ENCODE measurements at regions not wholly inside any gene's neighbourhood (a gene's known extent, or its start where the extent isn't known, plus 50 kb on each side); places are given as distances from the start of the nearest gene placed in this dataset.

DNA sequence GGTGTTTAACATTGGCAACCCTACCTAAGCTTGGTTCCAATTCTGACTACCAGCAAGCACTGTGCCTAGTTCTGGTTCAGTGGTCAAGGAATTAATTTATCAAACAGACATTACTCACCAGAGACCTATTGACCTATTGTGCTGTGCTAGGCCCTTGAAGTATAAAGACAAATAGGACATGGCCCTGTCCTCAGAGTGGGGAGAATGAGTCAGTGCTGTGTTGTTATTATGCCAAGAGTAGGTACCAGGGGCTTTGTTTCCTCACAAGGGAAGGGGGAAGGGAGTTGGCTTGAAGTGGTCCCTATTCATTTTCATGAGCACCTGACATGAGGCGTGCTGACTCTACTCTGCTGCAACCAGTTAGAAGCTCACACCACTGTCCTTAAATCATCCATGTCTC, 62.6 kb upstream of the PLPP4 start:
- no peaks in the 10 kb centered on the region for H3K9me3 ChIP-seq (ENCODE audit: control insufficient read depth, low read length)
- no peaks in the 10 kb centered on the region for H3K4me1 ChIP-seq (ENCODE audit: control insufficient read depth, insufficient read depth, low read length, poor library complexity, severe bottlenecking)
- no peak overlapping the region for H3K4me3 ChIP-seq (ENCODE audit: insufficient read depth, low read depth, low read length, poor library complexity, severe bottlenecking)
- no peak for DNase-seq
- H3K36me3 ChIP-seq (ENCODE audit: control insufficient read depth, insufficient read depth, low read length), result no peaks in the 10 kb centered on the region
- H3K27ac ChIP-seq (ENCODE audit: insufficient read depth, low read length, poor library complexity, severe bottlenecking), result no peak overlapping the region
- H3K27me3 ChIP-seq (replicated peaks; ENCODE audit: control insufficient read depth, insufficient read depth, low read length, poor library complexity, severe bottlenecking), result no peaks in the 10 kb centered on the region

DNA sequence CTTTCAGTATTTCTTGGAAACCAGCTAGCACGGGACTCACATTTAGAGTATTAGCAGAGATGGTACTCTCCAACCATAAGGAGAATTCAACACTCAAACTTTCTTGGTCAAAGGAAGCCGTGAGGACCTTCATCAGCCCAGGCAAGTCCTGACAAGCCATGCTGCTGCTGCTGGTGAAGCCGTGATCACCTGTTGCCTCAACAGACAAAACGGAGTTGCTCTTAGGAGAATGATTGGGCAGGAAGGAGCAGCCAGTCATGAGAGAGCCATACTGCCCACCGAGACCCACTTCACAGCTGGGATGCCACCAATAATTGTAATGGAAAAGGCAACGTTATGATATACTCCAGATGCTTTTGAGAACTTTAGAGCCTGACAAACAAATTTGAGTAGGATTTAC, 60.8 kb upstream of the PLPP4 start:
- Histone ChIP-seq H3K9me3 (ENCODE audit: control insufficient read depth, low read length) (no peaks in the 10 kb centered on the region), H3K4me3 (ENCODE audit: insufficient read depth, low read depth, low read length, poor library complexity, severe bottlenecking) (no peak overlapping the region), H3K27me3 (replicated peaks; ENCODE audit: control insufficient read depth, insufficient read depth, low read length, poor library complexity, severe bottlenecking) (no peaks in the 10 kb centered on the region), H3K4me1 (ENCODE audit: control insufficient read depth, insufficient read depth, low read length, poor library complexity, severe bottlenecking) (no peaks in the 10 kb centered on the region), H3K36me3 (ENCODE audit: control insufficient read depth, insufficient read depth, low read length) (no peaks in the 10 kb centered on the region), H3K27ac (ENCODE audit: insufficient read depth, low read length, poor library complexity, severe bottlenecking) (no peak overlapping the region)
- DNase-seq, result no peak

DNA sequence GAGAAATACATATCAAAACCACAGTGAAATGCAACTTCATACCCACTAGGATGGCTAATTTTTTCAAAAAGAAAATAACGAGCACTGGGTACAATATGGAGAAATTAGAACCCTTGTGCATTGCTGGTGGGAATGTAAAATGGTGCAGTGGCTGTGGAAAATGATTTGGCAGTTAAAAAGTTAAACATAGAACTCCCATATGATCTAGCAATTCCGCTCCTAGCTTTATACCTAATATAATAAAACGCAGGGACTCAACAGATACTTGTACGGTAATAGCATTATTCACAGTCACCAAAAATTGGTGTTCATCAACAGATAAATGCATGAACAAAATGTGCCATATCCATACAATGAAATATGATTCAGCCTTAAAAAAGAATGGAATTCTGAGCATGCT, 58.8 kb upstream of the PLPP4 start:
- Histone ChIP-seq H3K27me3 (replicated peaks; ENCODE audit: control insufficient read depth, insufficient read depth, low read length, poor library complexity, severe bottlenecking) (no peaks in the 10 kb centered on the region), H3K4me3 (ENCODE audit: insufficient read depth, low read depth, low read length, poor library complexity, severe bottlenecking) (no peak overlapping the region), H3K9me3 (ENCODE audit: control insufficient read depth, low read length) (no peaks in the 10 kb centered on the region), H3K27ac (ENCODE audit: insufficient read depth, low read length, poor library complexity, severe bottlenecking) (no peak overlapping the region), H3K4me1 (ENCODE audit: control insufficient read depth, insufficient read depth, low read length, poor library complexity, severe bottlenecking) (no peaks in the 10 kb centered on the region), H3K36me3 (ENCODE audit: control insufficient read depth, insufficient read depth, low read length) (no peaks in the 10 kb centered on the region)
- no peak for DNase-seq

DNA sequence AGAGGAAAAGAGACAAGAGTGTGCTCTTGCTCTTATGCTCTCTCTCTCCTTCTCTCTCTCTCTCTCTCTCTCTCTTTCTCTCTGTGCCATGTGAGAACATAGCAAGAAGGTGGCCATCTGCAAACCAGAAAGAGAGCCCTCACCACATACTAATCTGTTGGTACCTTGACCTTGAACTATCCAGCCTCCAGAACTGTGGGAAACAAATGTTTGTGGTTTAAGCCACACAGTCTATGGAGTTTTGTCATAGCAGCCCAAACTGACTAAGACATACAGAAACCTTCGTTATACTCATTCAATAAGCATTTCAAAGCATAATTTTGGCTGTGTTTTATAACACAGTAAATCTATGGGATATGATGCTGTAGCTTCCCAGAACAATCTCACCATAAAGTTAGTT, 56.4 kb upstream of the PLPP4 start:
- no peak overlapping the region for H3K27ac ChIP-seq (ENCODE audit: insufficient read depth, low read length, poor library complexity, severe bottlenecking)
- DNase-seq, result no peak
- no peaks in the 10 kb centered on the region for H3K9me3 ChIP-seq (ENCODE audit: control insufficient read depth, low read length)

DNA sequence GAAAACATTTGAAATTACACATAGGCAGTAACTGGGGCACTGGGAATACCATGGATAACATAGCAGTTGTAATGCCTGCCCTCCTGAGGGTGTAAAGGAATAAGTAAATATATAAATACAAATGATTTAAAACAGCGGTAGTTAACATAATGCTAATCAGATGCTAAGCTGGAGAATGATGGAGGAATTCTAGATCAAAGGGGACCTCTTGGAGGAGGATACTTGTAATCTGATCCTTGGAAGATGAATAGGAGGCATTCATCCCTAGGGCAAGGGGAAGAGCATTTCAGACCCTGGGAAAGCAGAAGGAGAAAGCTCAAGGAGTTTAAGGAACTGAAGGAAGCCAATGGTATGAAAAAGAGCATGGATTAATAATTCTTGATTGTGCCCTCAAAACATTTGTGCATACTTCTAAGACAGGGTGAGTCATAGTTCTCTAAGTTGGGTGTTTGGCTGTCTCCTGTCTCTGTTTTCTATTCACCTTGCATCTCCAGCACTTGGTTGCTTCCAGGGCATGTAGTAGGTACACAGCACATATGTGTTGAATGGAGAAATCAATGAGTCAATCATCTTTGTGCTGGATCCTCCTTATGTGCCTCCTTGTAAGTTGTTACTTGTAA, 54.8 kb upstream of the PLPP4 start:
- DNase-seq, result no peak
- no peaks in the 10 kb centered on the region for H3K27me3 ChIP-seq (replicated peaks; ENCODE audit: control insufficient read depth, insufficient read depth, low read length, poor library complexity, severe bottlenecking)
- no peak overlapping the region for H3K27ac ChIP-seq (ENCODE audit: insufficient read depth, low read length, poor library complexity, severe bottlenecking)

More for the DNA sequence above, 56.4 kb upstream of the PLPP4 start:
- Histone ChIP-seq H3K27me3 (replicated peaks; ENCODE audit: control insufficient read depth, insufficient read depth, low read length, poor library complexity, severe bottlenecking) (no peaks in the 10 kb centered on the region), H3K4me3 (ENCODE audit: insufficient read depth, low read depth, low read length, poor library complexity, severe bottlenecking) (no peak overlapping the region), H3K4me1 (ENCODE audit: control insufficient read depth, insufficient read depth, low read length, poor library complexity, severe bottlenecking) (no peaks in the 10 kb centered on the region), H3K36me3 (ENCODE audit: control insufficient read depth, insufficient read depth, low read length) (no peaks in the 10 kb centered on the region)

GRCh38 chr10:120403109-120403508, 53.9 kb upstream of the PLPP4 start:
- no peaks in the 10 kb centered on the region for H3K27me3 ChIP-seq (replicated peaks; ENCODE audit: control insufficient read depth, insufficient read depth, low read length, poor library complexity, severe bottlenecking)
- no peak overlapping the region for H3K27ac ChIP-seq (ENCODE audit: insufficient read depth, low read length, poor library complexity, severe bottlenecking)
- H3K4me1 ChIP-seq (ENCODE audit: control insufficient read depth, insufficient read depth, low read length, poor library complexity, severe bottlenecking), result no peaks in the 10 kb centered on the region
- H3K4me3 ChIP-seq (ENCODE audit: insufficient read depth, low read depth, low read length, poor library complexity, severe bottlenecking), result no peak overlapping the region
- H3K36me3 ChIP-seq (ENCODE audit: control insufficient read depth, insufficient read depth, low read length), result no peaks in the 10 kb centered on the region
- no peak for DNase-seq
- H3K9me3 ChIP-seq (ENCODE audit: control insufficient read depth, low read length), result no peaks in the 10 kb centered on the region

More for the DNA sequence above, 54.8 kb upstream of the PLPP4 start:
- Histone ChIP-seq H3K4me1 (ENCODE audit: control insufficient read depth, insufficient read depth, low read length, poor library complexity, severe bottlenecking) (no peaks in the 10 kb centered on the region), H3K36me3 (ENCODE audit: control insufficient read depth, insufficient read depth, low read length) (no peaks in the 10 kb centered on the region), H3K9me3 (ENCODE audit: control insufficient read depth, low read length) (no peaks in the 10 kb centered on the region), H3K4me3 (ENCODE audit: insufficient read depth, low read depth, low read length, poor library complexity, severe bottlenecking) (no peak overlapping the region)

DNA sequence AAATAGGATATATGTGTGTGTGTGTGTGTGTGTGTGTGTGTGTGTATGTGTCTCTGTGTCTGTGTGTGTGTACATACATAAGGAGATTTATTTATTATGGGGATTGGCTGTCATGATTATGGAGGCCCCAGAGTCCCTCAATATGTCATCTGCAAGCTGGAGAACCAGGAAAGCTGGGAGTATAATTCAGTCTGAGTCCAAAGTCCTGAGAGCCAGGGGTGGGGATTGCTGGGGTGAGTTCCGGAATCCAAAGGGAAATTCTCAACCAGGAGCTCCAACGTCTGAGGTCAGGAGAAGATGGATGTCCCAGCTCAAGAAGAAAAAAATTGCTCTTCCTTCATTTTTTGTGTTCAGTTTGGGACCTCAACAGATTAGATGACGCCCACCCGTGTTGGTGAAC, 50.7 kb upstream of the PLPP4 start:
- no peaks in the 10 kb centered on the region for H3K9me3 ChIP-seq (ENCODE audit: control insufficient read depth, low read length)
- no peak overlapping the region for H3K4me3 ChIP-seq (ENCODE audit: insufficient read depth, low read depth, low read length, poor library complexity, severe bottlenecking)
- no peak overlapping the region for H3K27ac ChIP-seq (ENCODE audit: insufficient read depth, low read length, poor library complexity, severe bottlenecking)
- H3K4me1 ChIP-seq (ENCODE audit: control insufficient read depth, insufficient read depth, low read length, poor library complexity, severe bottlenecking), result no peaks in the 10 kb centered on the region
- H3K36me3 ChIP-seq (ENCODE audit: control insufficient read depth, insufficient read depth, low read length), result no peaks in the 10 kb centered on the region
- no peaks in the 10 kb centered on the region for H3K27me3 ChIP-seq (replicated peaks; ENCODE audit: control insufficient read depth, insufficient read depth, low read length, poor library complexity, severe bottlenecking)
- DNase-seq, result no peak

Measured in effector memory CD4-positive, alpha-beta T cell (primary cell).